ENCODE measurements at regions not wholly inside any gene's neighbourhood (a gene's known extent, or its start where the extent isn't known, plus 50 kb on each side); places are given as distances from the start of the nearest gene placed in this dataset.

DNA sequence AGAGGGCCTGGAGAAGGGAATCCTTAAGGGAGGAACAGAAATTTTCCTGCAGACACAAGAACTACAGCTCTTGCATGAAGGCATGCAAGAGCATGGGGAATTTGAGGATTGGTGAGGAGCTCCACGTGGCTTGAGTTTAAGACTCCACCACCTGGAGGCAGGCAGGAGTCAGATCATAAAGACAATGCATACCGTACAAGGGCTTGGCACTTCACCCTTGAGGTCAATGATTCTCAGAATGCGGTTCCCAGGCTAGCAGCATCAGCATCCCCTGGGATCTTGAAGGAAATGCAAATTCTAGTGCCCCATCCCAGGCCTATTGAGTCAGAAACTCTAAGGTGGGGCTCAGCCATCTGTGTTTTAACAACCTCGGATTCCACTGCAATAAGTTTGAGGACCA lies 143.8 kb downstream of the C7orf25 start:
- H3K27ac ChIP-seq, result no peak overlapping the region
- TF ChIP-seq, protein P1, sequence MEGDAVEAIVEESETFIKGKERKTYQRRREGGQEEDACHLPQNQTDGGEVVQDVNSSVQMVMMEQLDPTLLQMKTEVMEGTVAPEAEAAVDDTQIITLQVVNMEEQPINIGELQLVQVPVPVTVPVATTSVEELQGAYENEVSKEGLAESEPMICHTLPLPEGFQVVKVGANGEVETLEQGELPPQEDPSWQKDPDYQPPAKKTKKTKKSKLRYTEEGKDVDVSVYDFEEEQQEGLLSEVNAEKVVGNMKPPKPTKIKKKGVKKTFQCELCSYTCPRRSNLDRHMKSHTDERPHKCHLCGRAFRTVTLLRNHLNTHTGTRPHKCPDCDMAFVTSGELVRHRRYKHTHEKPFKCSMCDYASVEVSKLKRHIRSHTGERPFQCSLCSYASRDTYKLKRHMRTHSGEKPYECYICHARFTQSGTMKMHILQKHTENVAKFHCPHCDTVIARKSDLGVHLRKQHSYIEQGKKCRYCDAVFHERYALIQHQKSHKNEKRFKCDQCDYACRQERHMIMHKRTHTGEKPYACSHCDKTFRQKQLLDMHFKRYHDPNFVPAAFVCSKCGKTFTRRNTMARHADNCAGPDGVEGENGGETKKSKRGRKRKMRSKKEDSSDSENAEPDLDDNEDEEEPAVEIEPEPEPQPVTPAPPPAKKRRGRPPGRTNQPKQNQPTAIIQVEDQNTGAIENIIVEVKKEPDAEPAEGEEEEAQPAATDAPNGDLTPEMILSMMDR (IDR thresholded peaks at IDR 0.05), result no peak
- DNase-seq (no peak), ATAC-seq (no peak)
- H3K4me3 ChIP-seq, result no peak overlapping the region
- H3K36me3 ChIP-seq, result no peaks in the 10 kb centered on the region
- 74 to 77% methylated on average over 4 of the region's 4 CpGs for WGBS, 2 donors
- H3K4me1 ChIP-seq, result peaks cover 0 to 5% (median 0%) of the 10 kb centered on the region in 9 donors
- intact Hi-C loops (cut with DNase I), result no loop called here
- no peaks in the 10 kb centered on the region for H3K27me3 ChIP-seq
- H3K9me3 ChIP-seq, result no peaks in the 10 kb centered on the region

- WGBS, 2 donors, result 74 to 75% methylated on average over 3 of the region's 3 CpGs
- H3K9me3 ChIP-seq, result no peaks in the 10 kb centered on the region
- TF ChIP-seq, protein P1 (IDR thresholded peaks at IDR 0.05), result no peak
- H3K27ac ChIP-seq, result no peak overlapping the region
- H3K27me3 ChIP-seq, result no peaks in the 10 kb centered on the region
- intact Hi-C loops (cut with DNase I), result no loop called here
- ATAC-seq (no peak), DNase-seq (no peak)
- no peaks in the 10 kb centered on the region for H3K36me3 ChIP-seq
- peaks cover 0 to 5% (median 0%) of the 10 kb centered on the region in 9 donors for H3K4me1 ChIP-seq
- H3K4me3 ChIP-seq, result no peak overlapping the region
Observed at GRCh38 chr7:42766782-42767423, 145.0 kb downstream of the C7orf25 start.

- H3K4me3 ChIP-seq, result no peak overlapping the region
- ATAC-seq (no peak), DNase-seq (no peak)
- TF ChIP-seq, protein P1 (IDR thresholded peaks at IDR 0.05), result no peak
- intact Hi-C loops (cut with DNase I), result no loop called here
- no peaks in the 10 kb centered on the region for H3K27me3 ChIP-seq
- no peaks in the 10 kb centered on the region for H3K9me3 ChIP-seq
- peaks cover 0 to 5% (median 0%) of the 10 kb centered on the region in 9 donors for H3K4me1 ChIP-seq
- H3K27ac ChIP-seq, result no peak overlapping the region
- H3K36me3 ChIP-seq, result no peaks in the 10 kb centered on the region
- 84 to 90% methylated on average over 2 of the region's 2 CpGs for WGBS, 2 donors
Observed at GRCh38 chr7:42765931-42766330, 145.9 kb downstream of the C7orf25 start.

DNA sequence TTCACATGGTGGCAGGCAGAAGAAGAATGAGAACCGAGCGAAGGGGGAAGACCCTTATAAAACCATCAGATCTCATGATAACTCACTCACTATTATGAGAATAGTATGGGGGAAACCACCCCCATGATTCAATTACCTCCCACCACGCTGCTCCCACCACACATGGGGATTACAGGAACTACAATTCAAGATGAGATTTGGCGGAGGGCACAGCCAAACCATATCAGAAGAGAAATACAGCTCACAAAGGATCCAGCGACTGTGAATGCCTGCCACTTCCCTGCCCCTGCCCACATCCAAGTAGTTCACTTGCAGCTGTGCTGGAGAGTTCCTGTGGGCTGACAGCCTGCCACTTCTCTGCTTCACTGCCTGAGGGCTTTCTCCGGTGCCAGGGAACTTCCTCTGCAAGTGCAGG lies 148.7 kb downstream of the C7orf25 start:
- no peaks in the 10 kb centered on the region for H3K27me3 ChIP-seq
- no peak overlapping the region for H3K4me3 ChIP-seq
- peaks cover 0 to 8% (median 4%) of the 10 kb centered on the region in 11 donors for H3K9me3 ChIP-seq
- H3K4me1 ChIP-seq, result peaks cover 0 to 5% (median 0%) of the 10 kb centered on the region in 9 donors
- no peak overlapping the region for H3K27ac ChIP-seq
- ATAC-seq (no peak), DNase-seq (no peak)
- 79 to 81% methylated on average over 6 of the region's 6 CpGs for WGBS, 2 donors
- no peaks in the 10 kb centered on the region for H3K36me3 ChIP-seq
- TF ChIP-seq, protein P1 (IDR thresholded peaks at IDR 0.05), result no peak
- intact Hi-C loops (cut with DNase I), result no loop called here

All from heart right ventricle (tissue), 16 donors.